Neuronal stem cell (in vitro differentiated cells): ENCODE measurements at regions not wholly inside any gene's neighbourhood (a gene's known extent, or its start where the extent isn't known, plus 50 kb on each side); places are given as distances from the start of the nearest gene placed in this dataset.

ENCODE experiments used
- DNase-seq: peaks from one replicate; pipeline ENCODE4 v3.0.0-alpha.2; 2013; ENCODE audit warnings: low spot score
- H2AFZ ChIP-seq: one replicate; pipeline ENCODE4 v1.6.1; 2013; ENCODE audit warnings: mild to moderate bottlenecking, low read length, inconsistent platforms
- H2AK5ac ChIP-seq: 2 replicates; pipeline ENCODE4 v1.6.1; 2013; ENCODE audit warnings: low read depth, mild to moderate bottlenecking, inconsistent platforms, low read length, moderate library complexity, mixed read lengths
- H2BK120ac ChIP-seq: 2 replicates; pipeline ENCODE4 v1.6.1; 2013; ENCODE audit warnings: low read depth, mild to moderate bottlenecking, inconsistent platforms, low read length, moderate library complexity, mixed read lengths
- H2BK12ac ChIP-seq: one replicate; pipeline ENCODE4 v1.6.1; 2013; ENCODE audit warnings: low read length, inconsistent platforms
- H2BK15ac ChIP-seq: 2 replicates; pipeline ENCODE4 v1.6.1; 2013; ENCODE audit warnings: mild to moderate bottlenecking, low read length, inconsistent platforms, mixed read lengths
- H2BK5ac ChIP-seq: one replicate; pipeline ENCODE4 v1.6.1; 2013; ENCODE audit warnings: inconsistent platforms, mild to moderate bottlenecking, low read length, moderate library complexity
- H3K14ac ChIP-seq: one replicate; pipeline ENCODE4 v1.6.1; 2013; ENCODE audit warnings: low read length, inconsistent platforms
- H3K18ac ChIP-seq: 2 replicates; pipeline ENCODE4 v1.6.1; 2013; ENCODE audit warnings: low read length, inconsistent platforms
- H3K23ac ChIP-seq: 2 replicates; pipeline ENCODE4 v1.6.1; 2013; ENCODE audit warnings: low read depth, mild to moderate bottlenecking, mixed read lengths, low read length, inconsistent platforms; ENCODE audit not compliant: poor library complexity
- H3K27ac ChIP-seq: replicated peaks from 3 replicates; pipeline ENCODE4 v1.5.1; 2013; ENCODE audit warnings: low read length, inconsistent platforms
- H3K27me3 ChIP-seq, 3 experiments: 2 replicates each; pipeline ENCODE4 v1.6.1; 2013; ENCODE audit warnings: low read length in 3 of 3, mild to moderate bottlenecking in 2 of 3, inconsistent platforms in 1 of 3, low read depth in 1 of 3, mixed read lengths in 1 of 3, moderate library complexity in 1 of 3; ENCODE audit not compliant: control insufficient read depth in 3 of 3, insufficient read depth in 3 of 3
- H3K36me3 ChIP-seq, 2 donors: replicated peaks in 1 of 2; 2 replicates each; pipeline ENCODE4 v1.6.1; 2013; ENCODE audit warnings: low read length in 2 of 2; ENCODE audit not compliant: control insufficient read depth in 2 of 2, insufficient read depth in 2 of 2
- H3K4ac ChIP-seq: 2 replicates; pipeline ENCODE4 v1.6.1; 2013; ENCODE audit warnings: inconsistent platforms, mild to moderate bottlenecking, low read length, moderate library complexity
- H3K4me1 ChIP-seq, 2 donors: 1 replicate in 1 of 2; 2 replicates in 1 of 2; pipeline ENCODE4 v1.6.1; 2013; ENCODE audit warnings: low read length in 2 of 2, low read depth in 1 of 2; ENCODE audit not compliant: control insufficient read depth in 2 of 2, insufficient read depth in 1 of 2
- H3K4me2 ChIP-seq: one replicate; pipeline ENCODE4 v1.6.1; 2013; ENCODE audit warnings: mild to moderate bottlenecking, low read length, inconsistent platforms; ENCODE audit not compliant: insufficient read depth, poor library complexity, severe bottlenecking
- H3K4me3 ChIP-seq, 2 donors: 2 replicates each; pipeline ENCODE4 v1.5.1; 2013; ENCODE audit warnings: low read length in 2 of 2, mild to moderate bottlenecking in 2 of 2, inconsistent platforms in 1 of 2, moderate library complexity in 1 of 2
- H3K79me1 ChIP-seq: one replicate; pipeline ENCODE4 v1.6.1; 2013; ENCODE audit warnings: low read depth, mild to moderate bottlenecking, inconsistent platforms, low read length, moderate library complexity
- H3K9ac ChIP-seq: one replicate; pipeline ENCODE4 v1.6.1; 2013; ENCODE audit warnings: mild to moderate bottlenecking, low read depth, low read length, inconsistent platforms; ENCODE audit not compliant: poor library complexity
- H3K9me3 ChIP-seq, 2 donors: replicated peaks in 1 of 2; 2 replicates each; pipeline versions ENCODE3 to v1.6.1; 2013; ENCODE audit warnings: low read length in 2 of 2, mild to moderate bottlenecking in 2 of 2, inconsistent platforms in 1 of 2, low read depth in 1 of 2, mixed read lengths in 1 of 2, moderate library complexity in 1 of 2; ENCODE audit not compliant: control insufficient read depth in 2 of 2, insufficient read depth in 1 of 2
- H4K8ac ChIP-seq: one replicate; pipeline ENCODE4 v1.6.1; 2013; ENCODE audit warnings: low read depth, mild to moderate bottlenecking, inconsistent platforms, low read length, moderate library complexity
- H4K91ac ChIP-seq: one replicate; pipeline ENCODE4 v1.6.1; 2013; ENCODE audit warnings: low read length, low read depth, mild to moderate bottlenecking, inconsistent platforms; ENCODE audit not compliant: poor library complexity
- WGBS, 2 donors: extraction: QIAGEN DNeasy Blood & Tissue Kit; methylation state at CpG; one replicate each; pipeline ENCODE4 v1.1.7; 2013; ENCODE audit warnings: missing lambda C conversion rate in 2 of 2, mixed read lengths in 1 of 2; ENCODE audit not compliant: insufficient read length in 2 of 2, insufficient replicate concordance in 1 of 2; ENCODE audit errors: extremely low coverage in 2 of 2; 5-methylcytosine and 5-hydroxymethylcytosine counted together

GRCh38 chr7:121745856-121746255, 127.1 kb upstream of the PTPRZ1 start:
- H3K14ac ChIP-seq = no peak overlapping the region
- no CpG with 5 or more reads among the region's 1 CpG for WGBS, 2 donors

GRCh38 chr7:121744877-121745276, 128.1 kb upstream of the PTPRZ1 start:
- no CpG with 5 or more reads among the region's 2 CpGs for WGBS, 2 donors
- H4K91ac ChIP-seq = no peak overlapping the region
- H3K23ac ChIP-seq = no peak overlapping the region
- DNase-seq = no peak
- H2BK15ac ChIP-seq = no peak overlapping the region
- no peak overlapping the region for H2BK12ac ChIP-seq
- H3K14ac ChIP-seq = no peak overlapping the region
- H3K27ac ChIP-seq = no peak overlapping the region
- no peak overlapping the region for H3K4me3 ChIP-seq
- H3K9me3 ChIP-seq = peaks cover 0 to 2% of the 10 kb centered on the region in 2 donors
- no peak overlapping the region for H3K18ac ChIP-seq
- no peak overlapping the region for H4K8ac ChIP-seq
- H3K27me3 ChIP-seq = no peaks in the 10 kb centered on the region
- H3K4me1 ChIP-seq = peaks cover 0 to 6% of the 10 kb centered on the region in 2 donors
- no peak overlapping the region for H2BK120ac ChIP-seq
- no peak overlapping the region for H2AK5ac ChIP-seq
- no peak overlapping the region for H3K4ac ChIP-seq
- H2BK5ac ChIP-seq = no peak overlapping the region
- no peak overlapping the region for H2AFZ ChIP-seq
- H3K9ac ChIP-seq = no peak overlapping the region
- no peaks in the 10 kb centered on the region for H3K79me1 ChIP-seq
- no peaks in the 10 kb centered on the region for H3K36me3 ChIP-seq
- no peak overlapping the region for H3K4me2 ChIP-seq

More at GRCh38 chr7:121745856-121746255, 127.1 kb upstream of the PTPRZ1 start:
- no peak overlapping the region for H4K91ac ChIP-seq
- no peak overlapping the region for H3K4me2 ChIP-seq
- H3K4ac ChIP-seq = no peak overlapping the region
- no peak overlapping the region for H3K4me3 ChIP-seq
- H2BK15ac ChIP-seq = no peak overlapping the region
- no peaks in the 10 kb centered on the region for H3K27me3 ChIP-seq
- H3K4me1 ChIP-seq = peaks cover 1 to 4% of the 10 kb centered on the region in 2 donors
- no peak overlapping the region for H2AK5ac ChIP-seq
- no peak overlapping the region for H3K9ac ChIP-seq
- H2BK12ac ChIP-seq = no peak overlapping the region
- no peak overlapping the region for H2BK5ac ChIP-seq
- H2BK120ac ChIP-seq = no peak overlapping the region
- H3K23ac ChIP-seq = no peak overlapping the region
- H2AFZ ChIP-seq = peak overlapping the region; percentile 39
- DNase-seq = no peak
- no peak overlapping the region for H4K8ac ChIP-seq
- peaks cover 0 to 2% of the 10 kb centered on the region in 2 donors for H3K9me3 ChIP-seq
- H3K18ac ChIP-seq = no peak overlapping the region
- H3K27ac ChIP-seq = no peak overlapping the region
- H3K79me1 ChIP-seq = no peaks in the 10 kb centered on the region
- H3K36me3 ChIP-seq = no peaks in the 10 kb centered on the region

GRCh38 chr7:121744319-121744718, 128.6 kb upstream of the PTPRZ1 start:
- Histone ChIP-seq H4K91ac (no peak overlapping the region), H4K8ac (no peak overlapping the region), H3K18ac (no peak overlapping the region), H2BK5ac (no peak overlapping the region), H3K4me2 (no peak overlapping the region), H3K9me3 (peaks cover 0 to 2% of the 10 kb centered on the region in 2 donors), H2BK15ac (no peak overlapping the region), H3K9ac (no peak overlapping the region), H2BK12ac (no peak overlapping the region), H3K27me3 (no peaks in the 10 kb centered on the region), H2AFZ (no peak overlapping the region), H3K4me3 (no peak overlapping the region), H3K4ac (no peak overlapping the region), H3K36me3 (no peaks in the 10 kb centered on the region), H3K4me1 (peaks cover 0 to 7% of the 10 kb centered on the region in 2 donors), H3K27ac (no peak overlapping the region), H3K14ac (no peak overlapping the region), H2AK5ac (no peak overlapping the region), H3K79me1 (no peaks in the 10 kb centered on the region), H3K23ac (no peak overlapping the region), H2BK120ac (no peak overlapping the region)
- DNase-seq = no peak
- no CpG with 5 or more reads among the region's 3 CpGs for WGBS, 2 donors

GRCh38 chr7:121741896-121742295, 131.1 kb upstream of the PTPRZ1 start:
- Histone ChIP-seq H3K4ac (no peak overlapping the region), H3K14ac (no peak overlapping the region), H4K91ac (no peak overlapping the region), H3K4me3 (no peak overlapping the region), H3K4me1 (peaks cover 0 to 4% of the 10 kb centered on the region in 2 donors), H3K27me3 (no peaks in the 10 kb centered on the region), H4K8ac (no peak overlapping the region), H2AK5ac (no peak overlapping the region), H3K9me3 (peaks cover 0 to 2% of the 10 kb centered on the region in 2 donors), H2BK12ac (no peak overlapping the region), H2AFZ (no peak overlapping the region), H3K36me3 (no peaks in the 10 kb centered on the region), H2BK120ac (no peak overlapping the region), H2BK5ac (no peak overlapping the region), H3K18ac (no peak overlapping the region), H3K4me2 (no peak overlapping the region), H3K23ac (no peak overlapping the region), H3K79me1 (no peaks in the 10 kb centered on the region), H3K27ac (no peak overlapping the region), H2BK15ac (no peak overlapping the region), H3K9ac (no peak overlapping the region)
- DNase-seq = no peak
